ENCODE measurements at regions not wholly inside any gene's neighbourhood (a gene's known extent, or its start where the extent isn't known, plus 50 kb on each side); places are given as distances from the start of the nearest gene placed in this dataset.

GRCh38 chr4:148857239-148857972 lies 415.2 kb upstream of the NR3C2 start:
- no peak for TF ChIP-seq CTCF (IDR thresholded peaks at IDR 0.05)
- TF ChIP-seq EP300 (IDR thresholded peaks at IDR 0.05): no peak
